ENCODE measurements at regions not wholly inside any gene's neighbourhood (a gene's known extent, or its start where the extent isn't known, plus 50 kb on each side); places are given as distances from the start of the nearest gene placed in this dataset.

- no peak for TF ChIP-seq MAX (IDR thresholded peaks at IDR 0.05; ENCODE audit: low read depth, low read length)
- no peak for TF ChIP-seq CTCF (IDR thresholded peaks at IDR 0.05; ENCODE audit: low read depth, low read length)
- no peak for TF ChIP-seq POLR2A (IDR thresholded peaks at IDR 0.05; ENCODE audit: extremely low read depth, insufficient read length)
- no peak for TF ChIP-seq MYC (IDR thresholded peaks at IDR 0.05; ENCODE audit: low read depth, low read length)
- no peak overlapping the region for H3K4me3 ChIP-seq (ENCODE audit: low read depth, low read length)
- DNase-seq (ENCODE audit: low read depth), result no peak
Measured at GRCh38 chr10:75303045-75303777, 67.5 kb upstream of the COMTD1 start.

GRCh38 chr10:75302029-75302428 is 66.3 kb upstream of the COMTD1 start:
- H3K4me3 ChIP-seq (ENCODE audit: low read depth, low read length), result no peak overlapping the region
- no peak for DNase-seq (ENCODE audit: low read depth)
- TF ChIP-seq POLR2A (IDR thresholded peaks at IDR 0.05; ENCODE audit: extremely low read depth, insufficient read length), result no peak
- TF ChIP-seq MAX (IDR thresholded peaks at IDR 0.05; ENCODE audit: low read depth, low read length), result no peak
- no peak for TF ChIP-seq MYC (IDR thresholded peaks at IDR 0.05; ENCODE audit: low read depth, low read length)
- no peak for TF ChIP-seq CTCF (IDR thresholded peaks at IDR 0.05; ENCODE audit: low read depth, low read length)

- no peak for DNase-seq (ENCODE audit: low read depth)
- TF ChIP-seq MYC (IDR thresholded peaks at IDR 0.05; ENCODE audit: low read depth, low read length), result no peak
- no peak for TF ChIP-seq CTCF (IDR thresholded peaks at IDR 0.05; ENCODE audit: low read depth, low read length)
- TF ChIP-seq MAX (IDR thresholded peaks at IDR 0.05; ENCODE audit: low read depth, low read length), result no peak
- no peak for TF ChIP-seq POLR2A (IDR thresholded peaks at IDR 0.05; ENCODE audit: extremely low read depth, insufficient read length)
Measured at GRCh38 chr10:75297021-75297599, 61.4 kb upstream of the COMTD1 start.

GRCh38 chr10:75295868-75296441 is 60.2 kb upstream of the COMTD1 start:
- TF ChIP-seq CTCF (IDR thresholded peaks at IDR 0.05; ENCODE audit: low read depth, low read length), result no peak
- no peak for DNase-seq (ENCODE audit: low read depth)
- peak overlapping the region; percentile 46 for H3K4me3 ChIP-seq (ENCODE audit: low read depth, low read length)

More at GRCh38 chr10:75297021-75297599, 61.4 kb upstream of the COMTD1 start:
- H3K4me3 ChIP-seq (ENCODE audit: low read depth, low read length), result no peak overlapping the region

GRCh38 chr10:75294866-75295701 is 59.3 kb upstream of the COMTD1 start:
- peak; percentile 75 for DNase-seq (ENCODE audit: low read depth)
- TF ChIP-seq POLR2A (IDR thresholded peaks at IDR 0.05; ENCODE audit: extremely low read depth, insufficient read length), result no peak
- peak; percentile 27 for TF ChIP-seq CTCF (IDR thresholded peaks at IDR 0.05; ENCODE audit: low read depth, low read length)
- H3K4me3 ChIP-seq (ENCODE audit: low read depth, low read length), result peak overlapping the region; percentile 46

Measured in NB4 (cell line).